Activated CD8-positive, alpha-beta T cell treated with anti-CD3 and anti-CD28 coated beads for 36 hours (primary cell): ENCODE measurements at regions not wholly inside any gene's neighbourhood (a gene's known extent, or its start where the extent isn't known, plus 50 kb on each side); places are given as distances from the start of the nearest gene placed in this dataset.

Experiments
- ATAC-seq: fragments of 200-7000 bp; cut with Tn5 transposase; one replicate; pipeline ENCODE4 v1.10.0; 2021; ENCODE audit warnings: mild to moderate bottlenecking, moderate library complexity
- CTCF ChIA-PET: fragments of 350-600 bp; sonication (Branson Sonifier 250); formaldehyde crosslinking; loops from one replicate; lab custom pipeline; 2021; ENCODE audit warnings: antibody characterized with exemption; lab: Charles Lee
- POLR2A ChIA-PET: fragments of 350-600 bp; sonication (Branson Sonifier 250); formaldehyde crosslinking; loops from one replicate; lab custom pipeline; 2021; ENCODE audit warnings: antibody characterized with exemption; lab: Charles Lee
- DNase-seq: peaks from one replicate; pipeline ENCODE4 v3.0.0-alpha.2; 2020
- H3K27ac Mint-ChIP-seq: one replicate; pipeline ENCODE4 v1.8.0; 2021; ENCODE audit warnings: mild to moderate bottlenecking, mixed read lengths
- H3K27me3 Mint-ChIP-seq: one replicate; pipeline ENCODE4 v1.8.0; 2021; ENCODE audit warnings: mixed read lengths
- H3K36me3 Mint-ChIP-seq: one replicate; pipeline ENCODE4 v1.8.0; 2021; ENCODE audit warnings: low read depth, mixed read lengths
- H3K4me1 Mint-ChIP-seq: one replicate; pipeline ENCODE4 v1.8.0; 2021; ENCODE audit warnings: low read depth, mixed read lengths
- H3K4me3 Mint-ChIP-seq: one replicate; pipeline ENCODE4 v1.8.0; 2021; ENCODE audit warnings: mild to moderate bottlenecking, moderate library complexity, mixed read lengths
- H3K9me3 Mint-ChIP-seq: one replicate; pipeline ENCODE4 v1.8.0; 2021; ENCODE audit warnings: mixed read lengths
- CTCF ChIP-seq: fragments of 200-600 bp; IDR thresholded peaks from one replicate; pipeline ENCODE4 v1.8.0; 2022; ENCODE audit warnings: antibody characterized with exemption, mild to moderate bottlenecking
- intact Hi-C: fragments of 100-400 bp; cut with micrococcal nuclease; formaldehyde crosslinking; loops from one replicate; pipeline ENCODE4 v1.10.0; 2022

DNA sequence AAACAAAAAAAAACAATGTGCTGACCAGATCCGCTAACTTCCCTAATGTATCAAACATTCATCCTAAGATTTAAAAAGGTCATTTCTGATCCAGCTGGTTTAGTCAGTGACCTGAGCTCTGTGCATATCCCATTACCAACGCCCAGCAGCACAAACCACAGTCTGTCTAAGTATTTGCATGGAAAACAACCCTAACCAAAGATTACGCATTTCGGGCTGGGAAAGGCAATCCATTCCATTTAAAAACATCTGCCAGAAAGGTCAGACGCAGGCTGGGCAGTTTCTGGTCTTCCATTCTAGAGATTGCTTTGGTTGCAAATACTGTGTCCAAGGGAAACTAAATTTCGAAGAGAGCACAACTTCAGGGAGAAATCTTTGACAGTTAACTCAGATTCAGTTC lies 234.9 kb downstream of the FLRT2 start:
- Mint-ChIP-seq H3K36me3 (no peaks in the 10 kb centered on the region), H3K9me3 (no peaks in the 10 kb centered on the region), H3K4me1 (no peaks in the 10 kb centered on the region), H3K27me3 (peaks cover 2% of the 10 kb centered on the region), H3K27ac (no peak overlapping the region), H3K4me3 (no peak overlapping the region)
- DNase-seq, result no peak
- CTCF ChIA-PET, result no interaction called here
- intact Hi-C loops, result no loop called here
- no peak for TF ChIP-seq CTCF
- POLR2A ChIA-PET, result no interaction called here
- ATAC-seq, result no peak

DNA sequence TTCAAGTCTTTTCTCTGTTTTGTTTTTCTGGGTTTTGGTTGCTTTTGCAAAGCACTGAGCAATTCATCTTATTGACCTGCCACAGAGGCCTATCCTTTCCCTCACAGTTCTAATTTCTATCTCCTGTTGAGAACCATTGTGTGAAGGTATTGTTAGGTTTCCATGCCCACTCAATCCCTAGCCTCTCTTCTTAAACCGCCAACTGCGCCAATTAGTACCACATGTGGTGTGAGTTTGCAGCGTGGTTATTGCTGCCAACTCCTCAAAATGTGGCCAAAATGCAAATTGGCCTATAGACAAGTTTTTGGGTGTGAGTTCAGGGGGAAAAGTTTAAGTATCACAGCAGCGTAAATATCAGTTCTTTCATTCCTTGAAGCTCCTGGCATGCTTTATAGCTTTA lies 232.6 kb downstream of the FLRT2 start:
- intact Hi-C loops, result no loop called here
- Mint-ChIP-seq H3K4me1 (no peaks in the 10 kb centered on the region), H3K9me3 (no peaks in the 10 kb centered on the region), H3K36me3 (no peaks in the 10 kb centered on the region), H3K4me3 (no peak overlapping the region), H3K27ac (no peak overlapping the region), H3K27me3 (peaks cover 4% of the 10 kb centered on the region)
- DNase-seq (no peak), ATAC-seq (no peak)
- ChIA-PET CTCF (no interaction called here), POLR2A (no interaction called here)
- TF ChIP-seq CTCF, result no peak

DNA sequence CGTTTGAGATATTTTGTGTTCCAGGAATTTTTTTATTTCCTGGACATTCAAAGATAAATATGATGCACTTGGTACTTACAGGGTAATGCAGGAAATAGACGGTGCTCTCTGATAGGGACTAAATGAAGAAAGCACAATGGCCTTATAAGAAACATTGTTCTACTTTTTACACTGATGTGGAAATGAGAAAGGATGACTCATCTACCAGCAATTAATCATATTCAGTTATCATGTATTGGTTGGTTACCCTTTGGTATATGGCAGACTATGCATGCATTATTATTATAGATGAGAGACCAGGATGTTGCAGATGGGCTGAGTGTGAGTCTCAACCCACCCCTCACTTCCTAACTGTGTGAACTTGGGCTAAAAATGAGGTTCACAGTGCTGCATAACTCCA lies 222.2 kb downstream of the FLRT2 start:
- no peak for ATAC-seq
- Mint-ChIP-seq H3K9me3 (peaks cover 1% of the 10 kb centered on the region), H3K4me3 (no peak overlapping the region), H3K36me3 (no peaks in the 10 kb centered on the region), H3K27ac (no peak overlapping the region), H3K27me3 (no peaks in the 10 kb centered on the region), H3K4me1 (no peaks in the 10 kb centered on the region)
- intact Hi-C loops, result no loop called here
- TF ChIP-seq CTCF, result no peak
- CTCF ChIA-PET, result no interaction called here
- POLR2A ChIA-PET, result no interaction called here
- DNase-seq, result no peak

GRCh38 chr14:85744573-85744972 lies 214.6 kb downstream of the FLRT2 start:
- Mint-ChIP-seq H3K4me3 (no peak overlapping the region), H3K27ac (no peak overlapping the region), H3K36me3 (no peaks in the 10 kb centered on the region), H3K4me1 (no peaks in the 10 kb centered on the region), H3K9me3 (no peaks in the 10 kb centered on the region), H3K27me3 (no peaks in the 10 kb centered on the region)
- DNase-seq (no peak), ATAC-seq (no peak)
- TF ChIP-seq CTCF, result no peak
- CTCF ChIA-PET, result no interaction called here
- POLR2A ChIA-PET, result no interaction called here
- intact Hi-C loops, result no loop called here

- CTCF ChIA-PET, result no interaction called here
Observed at GRCh38 chr14:85732031-85732430, 202.1 kb downstream of the FLRT2 start.

More at GRCh38 chr14:85732031-85732430, 202.1 kb downstream of the FLRT2 start:
- Mint-ChIP-seq H3K9me3 (no peaks in the 10 kb centered on the region), H3K4me3 (no peak overlapping the region), H3K36me3 (no peaks in the 10 kb centered on the region), H3K27me3 (no peaks in the 10 kb centered on the region), H3K27ac (no peak overlapping the region), H3K4me1 (no peaks in the 10 kb centered on the region)
- POLR2A ChIA-PET, result interaction anchor here (0.7 kb wide), 1 partner anchor 11 kb away, joined by 3 read pairs; no protein-coding TSS in a partner anchor
- ATAC-seq, result no peak
- no peak for DNase-seq
- intact Hi-C loops, result no loop called here
- TF ChIP-seq CTCF, result no peak
